Activated naive CD8-positive, alpha-beta T cell treated with anti-CD3 and anti-CD28 coated beads, Interleukin-2, amount 10 ng/mL, durations not matched to agents 7 days and 5 days (primary cell): ENCODE measurements at regions not wholly inside any gene's neighbourhood (a gene's known extent, or its start where the extent isn't known, plus 50 kb on each side); places are given as distances from the start of the nearest gene placed in this dataset.

Experiments used
- ATAC-seq: fragments of 150-1000 bp; cut with Tn5 transposase; one replicate; pipeline ENCODE4 v1.10.0; 2021; ENCODE audit warnings: low read depth, moderate library complexity
- POLR2A ChIA-PET: fragments of 350-600 bp; sonication (Branson Sonifier 250); formaldehyde crosslinking; loops from one replicate; lab custom pipeline; 2021; ENCODE audit warnings: antibody characterized with exemption; lab: Charles Lee
- DNase-seq: peaks from one replicate; pipeline ENCODE4 v3.0.0; 2021
- H3K27ac Mint-ChIP-seq: one replicate; pipeline ENCODE4 v1.8.0; 2022; ENCODE audit warnings: mild to moderate bottlenecking, mixed read lengths
- H3K27me3 Mint-ChIP-seq: one replicate; pipeline ENCODE4 v1.8.0; 2022; ENCODE audit warnings: mild to moderate bottlenecking, moderate library complexity, mixed read lengths
- H3K36me3 Mint-ChIP-seq: one replicate; pipeline ENCODE4 v1.8.0; 2021; ENCODE audit warnings: mild to moderate bottlenecking, mixed read lengths
- H3K4me1 Mint-ChIP-seq: one replicate; pipeline ENCODE4 v1.8.0; 2021; ENCODE audit warnings: mixed read lengths
- H3K4me3 Mint-ChIP-seq: one replicate; pipeline ENCODE4 v1.8.0; 2022; ENCODE audit warnings: mild to moderate bottlenecking, moderate library complexity, mixed read lengths
- H3K9me3 Mint-ChIP-seq: one replicate; pipeline ENCODE4 v1.8.0; 2021; ENCODE audit warnings: mixed read lengths

GRCh38 chr7:96407427-96407826, 85.5 kb upstream of the SLC25A13 start:
- POLR2A ChIA-PET: no interaction called here
- Mint-ChIP-seq H3K4me3 (no peak overlapping the region), H3K27ac (no peak overlapping the region), H3K9me3 (no peaks in the 10 kb centered on the region), H3K36me3 (no peaks in the 10 kb centered on the region), H3K4me1 (no peaks in the 10 kb centered on the region), H3K27me3 (peaks cover 14% of the 10 kb centered on the region)
- ATAC-seq (no peak), DNase-seq (no peak)

- Mint-ChIP-seq H3K4me3 (no peak overlapping the region), H3K27me3 (peaks cover 21% of the 10 kb centered on the region), H3K27ac (no peak overlapping the region), H3K9me3 (no peaks in the 10 kb centered on the region), H3K4me1 (no peaks in the 10 kb centered on the region), H3K36me3 (no peaks in the 10 kb centered on the region)
- no peak for DNase-seq
- POLR2A ChIA-PET: no interaction called here
- ATAC-seq: no peak
Measured at GRCh38 chr7:96402913-96403312, 81.0 kb upstream of the SLC25A13 start.

GRCh38 chr7:96401200-96401599, 79.3 kb upstream of the SLC25A13 start:
- Mint-ChIP-seq H3K9me3 (no peaks in the 10 kb centered on the region), H3K4me1 (no peaks in the 10 kb centered on the region), H3K27me3 (peaks cover 18% of the 10 kb centered on the region), H3K36me3 (no peaks in the 10 kb centered on the region), H3K4me3 (no peak overlapping the region), H3K27ac (no peak overlapping the region)
- no peak for ATAC-seq
- POLR2A ChIA-PET: no interaction called here
- DNase-seq: no peak

GRCh38 chr7:96400518-96400917, 78.6 kb upstream of the SLC25A13 start:
- POLR2A ChIA-PET: no interaction called here
- ATAC-seq (no peak), DNase-seq (no peak)

GRCh38 chr7:96400001-96400400, 78.1 kb upstream of the SLC25A13 start:
- no peaks in the 10 kb centered on the region for H3K4me1 Mint-ChIP-seq
- H3K4me3 Mint-ChIP-seq: no peak overlapping the region
- H3K36me3 Mint-ChIP-seq: no peaks in the 10 kb centered on the region
- no peak overlapping the region for H3K27ac Mint-ChIP-seq
- no peaks in the 10 kb centered on the region for H3K9me3 Mint-ChIP-seq
- DNase-seq (no peak), ATAC-seq (no peak)
- POLR2A ChIA-PET: no interaction called here
- H3K27me3 Mint-ChIP-seq: peaks cover 18% of the 10 kb centered on the region

More at GRCh38 chr7:96400518-96400917, 78.6 kb upstream of the SLC25A13 start:
- H3K36me3 Mint-ChIP-seq: no peaks in the 10 kb centered on the region
- peaks cover 18% of the 10 kb centered on the region for H3K27me3 Mint-ChIP-seq
- H3K9me3 Mint-ChIP-seq: no peaks in the 10 kb centered on the region
- H3K4me3 Mint-ChIP-seq: no peak overlapping the region
- no peak overlapping the region for H3K27ac Mint-ChIP-seq
- no peaks in the 10 kb centered on the region for H3K4me1 Mint-ChIP-seq

- Mint-ChIP-seq H3K9me3 (no peaks in the 10 kb centered on the region), H3K27me3 (peaks cover 22% of the 10 kb centered on the region), H3K27ac (no peak overlapping the region), H3K36me3 (no peaks in the 10 kb centered on the region), H3K4me1 (no peaks in the 10 kb centered on the region), H3K4me3 (no peak overlapping the region)
- DNase-seq (no peak), ATAC-seq (no peak)
- POLR2A ChIA-PET: no interaction called here
Measured at GRCh38 chr7:96397936-96398598, 76.2 kb upstream of the SLC25A13 start.

GRCh38 chr7:96388620-96389383, 66.9 kb upstream of the SLC25A13 start:
- Mint-ChIP-seq H3K4me3 (no peak overlapping the region), H3K27ac (no peak overlapping the region), H3K36me3 (no peaks in the 10 kb centered on the region), H3K4me1 (no peaks in the 10 kb centered on the region), H3K27me3 (peaks cover 8% of the 10 kb centered on the region), H3K9me3 (no peaks in the 10 kb centered on the region)
- DNase-seq: no peak
- POLR2A ChIA-PET: no interaction called here
- no peak for ATAC-seq

GRCh38 chr7:96388166-96388565, 66.3 kb upstream of the SLC25A13 start:
- ATAC-seq (no peak), DNase-seq (no peak)
- no peaks in the 10 kb centered on the region for H3K36me3 Mint-ChIP-seq
- H3K9me3 Mint-ChIP-seq: no peaks in the 10 kb centered on the region
- H3K4me1 Mint-ChIP-seq: no peaks in the 10 kb centered on the region
- H3K4me3 Mint-ChIP-seq: no peak overlapping the region
- no peak overlapping the region for H3K27ac Mint-ChIP-seq
- POLR2A ChIA-PET: no interaction called here
- peaks cover 3% of the 10 kb centered on the region for H3K27me3 Mint-ChIP-seq

GRCh38 chr7:96380111-96380512, 58.2 kb upstream of the SLC25A13 start:
- H3K9me3 Mint-ChIP-seq: no peaks in the 10 kb centered on the region
- ATAC-seq: no peak
- POLR2A ChIA-PET: no interaction called here
- H3K27me3 Mint-ChIP-seq: peaks cover 10% of the 10 kb centered on the region
- peaks cover 1% of the 10 kb centered on the region for H3K4me1 Mint-ChIP-seq
- no peak overlapping the region for H3K4me3 Mint-ChIP-seq
- DNase-seq: no peak
- no peaks in the 10 kb centered on the region for H3K36me3 Mint-ChIP-seq
- no peak overlapping the region for H3K27ac Mint-ChIP-seq

- Mint-ChIP-seq H3K27ac (no peak overlapping the region), H3K4me3 (no peak overlapping the region), H3K9me3 (no peaks in the 10 kb centered on the region), H3K27me3 (peaks cover 21% of the 10 kb centered on the region), H3K36me3 (no peaks in the 10 kb centered on the region), H3K4me1 (peaks cover 1% of the 10 kb centered on the region)
- POLR2A ChIA-PET: no interaction called here
- ATAC-seq (no peak), DNase-seq (no peak)
Measured at GRCh38 chr7:96377399-96377798, 55.5 kb upstream of the SLC25A13 start.
